GM21717 (cell line): ENCODE measurements at regions not wholly inside any gene's neighbourhood (a gene's known extent, or its start where the extent isn't known, plus 50 kb on each side); places are given as distances from the start of the nearest gene placed in this dataset.
"Not testable (repeated sequence)": the region's sequence is repeated elsewhere in the genome, so short reads cannot be mapped to it uniquely, and the experiment has no call there.

Experiments
- ATAC-seq: cut with Tn5 transposase; IDR thresholded peaks from one replicate; pipeline ENCODE4 v1.9.1; 2021; ENCODE audit warnings: mild to moderate bottlenecking, moderate library complexity; ENCODE audit not compliant: unreplicated experiment

GRCh38 chr7:106747804-106748203 is 86.8 kb upstream of the CCDC71L start:
- no peak for ATAC-seq

- no peak for ATAC-seq
These were observed 88.2 kb upstream of the CCDC71L start for GRCh38 chr7:106749165-106749564.

DNA sequence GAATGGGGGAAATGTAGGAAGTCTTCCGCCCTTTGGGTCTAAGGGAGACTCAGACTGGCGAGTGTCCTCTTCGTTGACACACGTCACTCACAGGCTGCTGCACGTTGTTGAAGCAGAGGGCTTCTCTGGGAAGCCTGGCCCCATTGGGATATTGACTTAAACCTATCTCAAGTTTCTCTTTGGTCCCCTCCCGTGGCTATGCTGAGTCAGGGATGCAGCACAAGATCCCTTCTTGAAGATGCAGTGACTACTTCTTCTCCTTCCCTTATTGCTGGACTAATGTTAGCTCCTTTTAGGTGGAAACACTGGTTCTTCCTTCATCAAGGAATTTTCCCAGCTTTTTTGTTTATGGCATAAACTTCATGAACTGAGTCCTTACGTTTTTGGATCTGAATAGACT is 89.8 kb upstream of the CCDC71L start:
- no peak for ATAC-seq

DNA sequence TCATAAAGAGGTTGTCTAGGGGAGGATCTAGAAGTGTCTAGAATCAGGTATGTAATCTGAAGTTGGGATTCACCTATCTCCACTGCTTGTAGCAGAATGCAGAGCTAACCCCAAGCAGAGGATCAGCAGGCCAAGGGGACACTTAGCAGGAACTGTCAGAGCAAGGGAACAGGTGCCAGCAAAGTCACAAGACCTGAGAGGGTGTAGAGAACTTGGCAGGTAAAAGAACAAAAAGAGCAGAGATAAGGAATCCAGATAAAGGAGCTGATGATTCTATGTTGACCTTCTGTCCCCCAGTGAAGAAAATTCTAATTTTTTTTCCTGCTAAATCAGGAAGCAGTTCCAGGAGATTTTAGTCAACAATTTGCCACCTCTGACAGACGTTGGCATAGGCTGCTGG is 91.4 kb upstream of the CCDC71L start:
- ATAC-seq = no peak

DNA sequence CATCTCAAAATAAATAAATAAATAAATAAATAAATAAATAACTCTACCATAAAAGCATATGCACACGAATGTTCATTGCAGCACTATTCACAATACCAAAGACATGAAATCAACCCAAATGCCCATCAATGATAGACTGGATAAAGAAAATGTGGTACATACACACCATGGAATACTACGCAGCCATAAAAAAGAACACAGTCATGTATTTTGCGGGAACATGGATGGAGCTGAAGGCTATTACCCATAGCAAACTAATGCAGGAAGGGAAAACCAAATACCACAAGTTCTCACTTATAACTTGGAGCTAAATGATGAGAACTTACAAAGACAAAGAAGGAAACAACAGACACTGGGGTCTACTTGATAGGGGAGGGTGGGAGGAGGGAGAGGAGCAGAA is 94.1 kb upstream of the CCDC71L start:
- not testable (repeated sequence) for ATAC-seq

GRCh38 chr7:106755641-106756040 is 94.7 kb upstream of the CCDC71L start:
- ATAC-seq = no peak

GRCh38 chr7:106756071-106756470 is 95.1 kb upstream of the CCDC71L start:
- ATAC-seq = no peak

DNA sequence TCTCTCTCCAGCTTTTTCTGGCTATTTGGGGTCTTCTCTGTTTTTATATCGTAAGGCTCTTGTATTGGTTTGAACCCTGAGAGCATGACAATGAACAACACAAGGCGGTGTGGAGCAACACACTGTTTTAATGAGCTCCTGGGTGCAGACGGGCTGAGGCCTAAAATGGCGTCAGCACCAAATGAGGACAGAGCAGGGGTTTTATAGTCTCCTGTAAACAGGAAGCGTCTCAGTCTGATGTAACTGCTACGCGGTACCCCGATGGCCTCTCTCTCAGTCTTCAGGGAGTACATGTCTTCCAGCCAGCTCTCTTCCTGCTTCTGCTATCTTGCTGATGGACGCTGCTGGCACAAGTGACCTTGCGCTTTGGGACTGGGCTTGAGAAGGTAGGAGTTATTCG is 95.9 kb upstream of the CCDC71L start:
- ATAC-seq = no peak

DNA sequence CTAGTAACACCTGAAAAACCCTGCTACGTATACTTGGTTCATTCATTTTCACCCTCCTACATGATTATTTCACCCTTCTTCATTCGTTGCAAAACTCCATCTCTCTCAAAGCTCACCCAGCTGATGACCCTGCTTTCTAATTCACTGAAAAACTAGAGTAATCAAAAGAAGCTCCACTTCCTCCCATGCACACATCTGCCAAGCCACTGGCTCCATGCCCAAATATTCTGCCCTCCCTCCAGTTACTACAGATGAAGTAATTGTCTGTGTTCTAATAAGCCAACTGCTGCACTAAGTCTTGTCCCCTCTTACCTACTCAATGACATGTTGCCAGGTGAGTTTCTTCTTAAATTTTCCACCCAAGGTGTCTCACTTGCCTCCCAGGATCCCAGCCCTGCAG is 96.9 kb upstream of the CCDC71L start:
- no peak for ATAC-seq

GRCh38 chr7:106762845-106763244 is 101.9 kb upstream of the CCDC71L start:
- not testable (repeated sequence) for ATAC-seq

- no peak for ATAC-seq
These were observed 101.4 kb upstream of the PIK3CG start for GRCh38 chr7:106763717-106764116.

DNA sequence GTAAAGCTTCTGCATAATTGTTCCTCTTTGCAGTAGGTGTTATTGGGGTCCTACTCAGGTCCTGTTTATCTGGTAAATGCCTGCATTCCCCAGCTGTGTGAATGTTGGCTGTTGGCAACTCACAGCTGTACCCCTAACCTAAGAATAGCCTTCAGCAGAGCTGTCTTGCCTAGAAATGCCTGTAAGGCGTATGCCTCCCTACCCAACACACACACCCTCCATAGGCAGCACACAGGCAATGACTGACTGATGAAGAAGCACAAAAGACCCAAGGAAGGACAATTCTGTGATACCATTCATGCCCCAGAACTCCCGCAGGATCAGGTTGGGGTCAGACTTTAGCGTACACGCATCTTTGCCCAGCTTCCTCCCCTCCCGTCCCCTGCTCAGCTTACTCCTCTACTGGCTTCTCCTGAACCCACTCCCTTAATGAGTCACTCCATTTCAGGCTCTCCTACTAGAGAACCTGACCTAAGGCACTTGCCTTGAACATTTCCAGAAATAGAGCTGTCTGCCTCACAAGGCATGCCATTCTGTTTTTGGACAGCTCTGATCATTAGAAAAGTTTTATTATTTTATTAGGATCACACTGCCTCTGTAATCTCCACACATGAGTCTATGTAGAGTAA is 99.2 kb upstream of the PIK3CG start:
- no peak for ATAC-seq

- no peak for ATAC-seq
These were observed 98.5 kb upstream of the PIK3CG start for GRCh38 chr7:106766551-106766950.

GRCh38 chr7:106767078-106767477 is 98.0 kb upstream of the PIK3CG start:
- ATAC-seq = no peak

GRCh38 chr7:106767498-106768323 is 97.4 kb upstream of the PIK3CG start:
- ATAC-seq = peak; percentile 56

- peak; percentile 58 for ATAC-seq
These were observed 96.7 kb upstream of the PIK3CG start for GRCh38 chr7:106768324-106768751.

GRCh38 chr7:106770191-106770590 is 94.9 kb upstream of the PIK3CG start:
- ATAC-seq = no peak

DNA sequence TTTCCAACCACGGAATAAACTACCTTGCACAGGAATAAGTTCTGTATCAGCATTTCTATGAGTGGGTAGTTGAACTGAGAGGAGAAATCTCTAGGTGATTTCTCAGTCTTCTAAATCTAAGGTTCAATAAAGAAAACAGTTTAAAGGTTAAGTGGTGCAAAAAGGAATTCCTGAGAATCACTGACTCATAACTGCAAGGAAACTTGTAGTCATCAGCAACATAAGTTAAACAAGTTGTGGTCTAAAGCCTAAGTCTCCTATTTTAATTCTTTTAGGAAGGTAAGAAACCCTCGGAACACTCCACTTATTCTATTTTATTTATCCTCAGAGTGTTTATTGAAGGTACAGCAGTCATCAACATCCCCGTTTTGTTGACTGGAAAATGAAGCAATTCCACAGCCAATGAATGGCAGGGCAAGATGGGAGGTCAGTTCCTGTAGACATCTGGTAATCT is 92.4 kb upstream of the PIK3CG start:
- ATAC-seq = no peak

- no peak for ATAC-seq
These were observed 91.9 kb upstream of the PIK3CG start for GRCh38 chr7:106773228-106773627.

DNA sequence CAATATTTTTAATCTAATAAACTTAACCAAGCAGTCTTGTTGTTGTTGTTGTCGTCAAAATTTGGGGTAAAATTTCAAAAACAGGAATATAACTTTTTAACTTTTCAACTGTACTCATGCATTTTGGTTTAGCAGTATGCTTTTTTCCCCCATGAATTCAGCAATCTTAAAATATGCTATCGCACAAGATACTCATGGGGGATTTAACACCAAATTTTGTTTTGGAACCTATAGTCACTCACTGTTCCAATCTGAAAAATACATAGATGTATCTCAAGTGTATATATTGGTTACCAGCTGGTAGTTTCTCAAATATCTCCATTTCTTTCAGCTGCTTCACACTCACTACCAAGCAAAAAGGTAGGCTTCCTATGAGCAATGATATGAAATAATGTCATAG is 91.4 kb upstream of the PIK3CG start:
- no peak for ATAC-seq

GRCh38 chr7:106774213-106774767 is 90.8 kb upstream of the PIK3CG start:
- ATAC-seq = no peak
